GM19372 (cell line): ENCODE measurements at regions not wholly inside any gene's neighbourhood (a gene's known extent, or its start where the extent isn't known, plus 50 kb on each side); places are given as distances from the start of the nearest gene placed in this dataset.

Experiments used
- ATAC-seq: cut with Tn5 transposase; IDR thresholded peaks from one replicate; pipeline ENCODE4 v1.9.1; 2021; ENCODE audit warnings: mild to moderate bottlenecking, low read depth, moderate library complexity; ENCODE audit not compliant: unreplicated experiment

DNA sequence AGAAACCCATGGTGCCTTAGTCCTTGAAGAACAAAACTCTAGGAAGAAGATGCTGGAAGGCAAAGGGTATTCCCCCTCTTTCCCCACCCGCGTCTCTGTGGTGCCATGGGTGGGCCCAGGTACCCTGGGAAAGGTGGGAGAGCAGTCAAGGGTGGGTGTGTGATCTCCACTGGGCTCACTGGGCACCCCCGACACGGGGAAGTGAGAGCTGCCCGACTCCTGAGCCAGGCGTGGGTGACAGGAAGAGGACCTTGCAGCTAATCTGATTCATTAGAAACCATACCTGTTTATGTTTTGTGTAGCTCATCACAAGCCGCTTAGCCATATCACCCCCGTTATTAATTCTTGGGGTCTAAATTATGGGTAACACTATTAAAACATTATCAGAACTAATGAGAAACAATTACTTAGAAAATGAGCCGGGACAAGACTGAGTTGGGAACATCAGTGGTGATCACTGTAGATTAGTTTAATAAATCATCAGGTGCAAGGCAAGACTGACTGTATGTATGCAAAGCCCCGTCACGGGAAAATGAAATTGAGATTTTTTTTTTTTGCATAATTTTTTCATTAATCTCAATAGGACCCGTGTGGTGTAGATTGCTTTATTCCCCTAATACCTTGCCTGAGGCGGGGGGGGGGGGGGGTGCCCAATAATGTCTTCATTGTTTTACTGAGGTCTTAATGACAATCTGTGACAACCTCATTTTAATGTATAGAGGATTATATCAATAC lies 77.3 kb downstream of the ZIC5 start:
- no peak for ATAC-seq

DNA sequence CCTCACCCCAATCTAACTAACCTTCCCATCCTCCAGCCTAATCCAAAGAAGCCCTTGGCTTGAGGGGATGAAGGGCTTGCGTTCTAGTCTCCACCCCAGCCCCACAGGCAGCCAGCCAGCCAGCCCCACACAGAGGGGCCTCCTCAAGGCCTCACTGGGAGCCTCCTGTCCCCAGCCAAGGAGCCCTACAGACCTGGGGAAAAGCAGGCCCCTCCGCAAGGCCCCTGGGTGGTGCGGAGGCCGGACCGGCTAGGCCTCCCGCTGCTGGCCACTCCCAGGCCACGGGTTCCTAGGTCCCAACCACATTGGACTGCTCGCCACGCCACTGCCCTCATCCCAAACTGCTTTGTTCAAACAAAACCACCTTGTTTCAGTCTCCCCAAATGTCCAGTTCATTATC lies 78.0 kb downstream of the ZIC5 start:
- ATAC-seq, result no peak

DNA sequence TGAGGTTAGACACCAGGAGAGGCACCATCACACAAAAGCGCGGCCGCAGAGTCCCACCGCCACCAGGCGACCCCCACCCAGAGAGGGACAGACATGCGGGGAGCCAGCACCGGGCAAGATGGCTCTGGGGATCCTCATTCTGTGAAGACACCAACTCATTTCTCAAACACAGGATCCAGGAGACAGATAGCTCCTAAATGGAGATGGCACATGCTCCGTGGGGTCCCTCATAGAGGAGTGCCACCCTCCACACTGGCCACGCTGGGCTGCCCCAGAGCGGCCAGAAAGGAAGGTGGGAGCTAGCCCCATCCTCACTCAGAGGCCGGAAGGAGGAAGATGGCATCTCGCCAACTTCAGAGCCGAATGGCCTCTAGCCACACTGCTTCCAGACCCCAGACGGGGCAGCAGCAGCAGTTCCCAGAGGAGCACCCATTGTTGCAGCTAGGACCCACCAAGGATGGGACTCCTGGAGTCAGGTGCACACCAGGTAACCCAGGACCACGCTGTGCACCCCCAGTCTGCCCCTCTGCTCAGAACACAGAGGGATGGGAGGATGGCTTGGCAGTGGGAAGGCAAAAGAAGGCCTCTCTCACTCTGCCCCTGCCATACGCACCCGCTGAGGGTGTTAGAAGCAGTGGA lies 78.6 kb downstream of the ZIC5 start:
- no peak for ATAC-seq

DNA sequence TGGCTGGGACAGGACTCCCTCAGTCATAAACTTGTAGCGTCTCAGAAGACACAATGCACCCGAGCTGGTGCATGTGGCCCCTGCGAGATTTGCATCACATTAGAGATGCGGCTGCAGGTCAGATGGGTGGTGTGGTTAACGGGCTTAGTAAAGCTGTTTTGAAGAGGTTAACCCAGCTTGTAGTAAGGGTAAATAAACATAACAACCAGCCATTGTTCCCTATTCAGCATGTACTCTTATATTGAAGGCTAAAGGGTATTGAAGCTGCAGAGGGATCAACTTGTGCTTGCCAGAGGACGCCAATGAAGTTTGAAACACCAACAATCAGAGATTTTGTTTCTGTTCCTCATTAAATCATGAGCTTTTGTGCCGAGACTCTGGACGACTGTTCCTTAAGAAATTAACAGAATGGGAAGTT lies 79.4 kb downstream of the ZIC5 start:
- no peak for ATAC-seq

DNA sequence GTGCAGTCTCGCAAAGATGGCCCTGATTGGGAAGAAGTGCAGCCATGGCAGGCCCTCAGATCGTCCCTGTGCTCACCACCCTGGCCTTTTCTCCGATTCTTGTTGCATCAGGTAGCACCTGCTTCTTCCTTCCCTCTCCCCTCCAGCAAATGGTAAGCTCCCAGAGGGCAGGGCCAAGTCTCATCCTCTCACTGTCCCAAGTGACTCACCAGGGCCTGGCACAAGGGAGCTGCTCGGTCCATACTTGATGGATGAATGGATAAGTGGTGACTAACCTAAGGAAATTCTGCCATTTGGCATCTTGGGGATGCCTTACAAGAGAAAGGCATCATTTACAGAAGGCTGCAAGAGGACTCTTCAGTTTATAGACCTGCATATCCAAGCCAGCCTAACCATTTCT lies 84.9 kb downstream of the ZIC5 start:
- ATAC-seq, result no peak

DNA sequence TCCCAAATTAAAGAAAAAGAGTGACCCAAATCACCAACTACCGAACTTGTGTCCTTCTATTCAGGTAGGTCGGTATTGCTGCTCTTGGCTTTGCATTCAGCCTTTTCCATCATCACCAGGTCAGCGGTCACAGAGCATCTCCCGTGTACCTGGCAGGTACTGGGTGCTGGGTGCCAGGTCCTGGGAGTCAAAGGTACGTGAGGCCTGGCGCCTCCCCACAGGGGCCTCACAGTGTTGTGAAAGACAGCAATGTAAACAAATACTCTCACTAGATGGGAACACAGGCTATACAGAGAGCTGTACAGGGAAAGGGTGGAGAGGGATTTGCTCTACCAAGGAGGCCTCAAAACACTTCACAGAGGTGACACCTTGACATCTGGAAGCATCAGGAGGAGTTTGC lies 86.7 kb downstream of the ZIC5 start:
- ATAC-seq, result no peak

DNA sequence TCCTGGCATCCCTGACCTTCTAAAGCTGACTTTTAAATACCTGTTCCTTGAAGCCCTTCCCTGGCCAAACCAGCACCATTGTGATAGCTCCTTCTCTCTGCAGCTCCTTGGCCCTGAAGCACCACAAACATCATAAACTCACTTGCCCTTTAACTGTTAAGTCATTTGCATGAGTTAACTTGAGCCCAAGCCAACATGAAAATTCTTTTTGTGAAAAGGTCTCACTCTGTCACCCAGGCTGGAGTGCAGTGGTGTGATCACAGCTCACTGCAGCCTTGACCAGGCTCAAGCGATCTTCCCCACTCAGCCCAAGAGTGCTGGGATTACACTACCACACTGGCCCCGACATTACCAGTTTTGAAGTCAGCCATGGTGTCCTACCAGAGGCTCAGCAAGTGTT lies 87.8 kb downstream of the ZIC5 start:
- no peak for ATAC-seq

DNA sequence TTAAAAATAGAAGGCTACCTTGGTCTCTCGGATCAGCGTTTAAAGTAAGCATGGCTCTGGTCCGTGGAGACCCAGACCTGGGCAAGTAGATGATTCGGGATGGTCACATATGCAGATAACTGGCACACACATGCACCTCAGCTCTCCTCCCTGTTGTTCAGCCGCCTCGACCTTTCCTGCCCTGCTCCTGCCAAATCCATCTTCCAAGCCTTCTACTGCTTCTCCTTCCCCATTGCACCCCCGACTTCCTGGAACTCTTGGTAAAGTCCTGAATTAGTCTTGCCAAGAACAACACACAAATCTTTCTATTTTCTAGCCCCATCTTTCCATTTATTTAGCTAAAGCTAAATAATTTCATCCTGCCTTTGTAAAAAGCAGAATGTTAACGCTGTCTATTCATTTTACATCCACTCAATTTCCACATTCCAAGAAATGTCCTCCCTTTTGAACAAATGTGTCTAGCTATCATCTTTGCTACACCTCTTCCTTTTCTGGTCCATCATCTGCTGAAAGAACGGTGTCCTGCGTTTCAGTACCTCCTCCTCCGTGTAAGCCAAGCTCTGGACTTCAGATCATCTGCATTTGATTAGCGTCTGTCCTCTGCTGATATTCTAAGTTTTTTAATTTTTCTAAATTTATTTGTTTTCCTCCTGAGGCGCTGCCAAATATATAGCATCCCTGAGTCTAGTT lies 92.5 kb downstream of the ZIC5 start:
- no peak for ATAC-seq

DNA sequence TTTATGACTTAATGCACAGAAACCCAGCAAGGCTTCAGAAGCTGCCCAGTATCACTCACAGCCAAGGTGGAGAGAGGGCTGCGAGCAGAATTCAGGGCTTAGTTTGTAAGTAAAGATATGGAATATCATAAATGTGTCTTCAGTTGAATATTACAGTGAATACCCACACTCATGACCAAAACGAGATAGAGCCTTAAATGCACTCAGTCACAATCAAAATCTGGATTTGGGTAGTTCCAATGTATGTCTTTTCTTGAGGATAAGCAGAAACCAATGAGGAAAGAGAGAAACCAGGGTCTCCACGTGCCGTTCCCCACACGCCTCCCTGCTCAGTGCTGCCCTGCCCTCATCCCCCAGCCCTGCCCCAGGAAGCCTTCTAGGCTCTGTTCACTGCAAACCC lies 94.9 kb downstream of the ZIC5 start:
- ATAC-seq, result no peak

DNA sequence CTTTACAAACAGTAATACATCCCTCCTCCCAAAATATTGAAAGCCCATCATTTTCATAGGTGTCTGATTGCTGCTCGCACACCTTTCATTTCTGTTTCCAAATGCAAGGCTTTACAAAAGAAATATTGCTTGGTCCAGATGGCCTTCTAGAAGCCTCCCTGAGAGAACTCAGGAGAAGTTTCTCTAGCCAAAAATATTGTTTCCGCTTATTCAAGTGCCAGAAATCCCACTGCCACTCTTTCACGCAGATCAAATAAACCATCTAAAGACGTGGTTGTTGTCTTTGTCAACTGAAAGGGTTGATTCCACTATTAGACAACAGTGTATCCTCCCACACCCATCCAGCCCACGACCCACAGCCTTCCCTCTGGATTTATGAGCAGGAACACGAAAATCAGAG lies 96.2 kb downstream of the ZIC5 start:
- ATAC-seq, result no peak

DNA sequence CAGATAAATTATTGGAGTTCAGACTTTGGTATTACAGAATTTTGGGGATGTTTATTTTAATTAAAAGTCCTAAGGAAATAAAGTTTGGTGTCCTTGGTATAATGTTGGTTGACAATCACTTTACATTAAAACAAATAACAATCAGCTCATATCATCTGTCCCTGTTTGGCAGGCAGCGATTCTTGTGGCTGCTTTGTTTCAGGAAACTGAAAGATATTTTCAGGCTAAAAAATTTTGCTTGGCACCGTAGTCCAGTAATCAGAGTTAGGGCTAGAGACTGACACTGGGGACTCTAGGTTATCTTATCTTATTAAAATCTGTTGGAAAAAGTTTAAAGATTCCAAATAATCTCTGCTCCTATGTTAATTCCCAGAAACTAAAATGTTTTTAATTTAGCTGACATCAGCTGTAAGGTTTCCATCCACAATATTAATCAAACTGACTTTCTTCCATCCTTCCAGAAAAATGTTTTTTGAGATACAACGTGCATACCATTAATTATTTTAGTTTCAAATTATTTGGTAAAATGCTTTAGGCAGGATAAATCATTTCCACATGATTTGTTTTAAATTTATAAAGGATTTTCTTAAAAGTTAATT lies 97.6 kb downstream of the ZIC5 start:
- no peak for ATAC-seq

DNA sequence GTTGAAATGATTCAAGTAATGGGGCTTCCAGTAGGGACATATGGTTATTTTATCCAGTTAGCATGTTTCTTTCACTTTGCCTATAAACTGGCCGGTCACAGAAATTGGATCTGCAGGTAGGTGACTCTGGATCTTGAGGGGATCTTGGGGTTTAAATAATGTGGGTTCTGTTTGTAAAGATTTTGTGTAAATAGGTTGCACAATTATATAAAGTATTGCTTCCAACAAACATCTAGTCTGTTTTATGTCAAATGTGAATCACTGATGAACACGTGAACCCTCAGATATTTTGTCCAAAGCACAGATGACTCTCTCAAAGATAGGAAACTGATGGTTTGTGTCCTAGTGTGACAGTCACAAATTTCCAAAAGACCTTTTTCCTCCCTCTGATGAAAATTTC lies 98.4 kb downstream of the ZIC5 start:
- no peak for ATAC-seq

DNA sequence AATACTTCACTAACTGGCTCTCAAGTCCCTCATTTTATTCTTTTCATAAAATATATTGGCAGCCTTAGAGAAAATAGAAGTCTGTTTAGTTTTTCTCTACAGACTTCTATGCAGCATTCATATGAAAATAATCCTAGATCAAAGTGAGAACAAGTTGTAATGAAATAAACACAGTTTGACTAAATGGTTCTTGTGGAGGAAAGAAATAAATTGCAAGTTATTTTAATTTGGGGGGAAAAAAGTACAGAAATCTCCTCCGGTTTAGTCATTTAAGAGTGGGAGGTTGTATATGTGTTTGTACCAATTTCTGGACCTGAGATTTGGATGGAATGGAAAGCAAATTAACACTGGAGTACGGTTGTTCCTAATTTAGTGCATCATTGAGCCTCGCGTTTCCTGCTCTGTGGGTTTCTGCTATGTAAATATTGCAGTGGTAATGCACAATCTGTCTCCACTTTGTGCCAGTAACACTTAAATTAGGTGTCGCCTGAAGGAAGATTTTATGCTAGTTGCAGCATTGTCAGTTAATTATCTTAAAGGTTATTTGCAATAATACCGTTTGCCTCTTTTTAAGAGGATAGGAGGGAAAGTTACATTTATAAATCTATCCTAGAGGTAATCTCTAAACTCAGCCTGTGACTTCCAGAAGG lies 100.2 kb downstream of the ZIC5 start:
- ATAC-seq, result no peak

DNA sequence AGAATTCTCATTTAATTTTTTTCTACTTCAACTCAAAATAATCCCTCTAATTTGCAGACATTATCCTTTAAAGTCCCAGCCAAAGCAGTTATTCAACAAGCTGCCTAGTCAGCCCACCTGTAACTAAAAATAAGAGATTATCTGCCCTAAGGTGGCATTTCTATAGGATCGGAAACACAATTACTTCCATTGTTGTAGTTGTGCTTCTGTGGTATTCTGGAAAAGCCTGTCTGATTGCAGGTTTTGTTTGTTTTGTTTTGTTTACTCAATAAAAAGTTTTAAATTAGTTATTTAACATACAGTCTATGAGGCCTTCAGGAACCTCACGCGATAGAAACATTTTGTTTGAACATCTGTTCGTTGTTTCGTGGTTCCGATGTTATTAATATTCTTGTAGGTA lies 101.0 kb downstream of the ZIC5 start:
- no peak for ATAC-seq

DNA sequence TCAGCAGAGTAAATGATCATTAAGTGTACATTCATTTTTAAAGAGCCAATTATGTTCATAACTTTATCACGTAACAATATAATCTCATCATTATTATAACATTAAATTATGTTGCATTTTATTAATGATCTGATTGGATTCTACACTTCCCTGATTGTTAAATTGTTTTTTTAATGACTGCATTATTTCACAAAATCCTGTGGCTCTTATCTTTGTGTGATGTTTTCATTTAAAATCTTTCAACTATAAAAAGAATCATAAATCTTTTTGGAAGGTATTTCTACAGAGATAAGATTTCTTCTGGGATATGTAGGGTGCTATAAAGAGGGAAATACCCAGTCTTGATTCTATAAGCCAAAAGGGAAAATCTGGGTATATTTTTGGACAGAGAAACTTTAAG lies 101.7 kb downstream of the ZIC5 start:
- ATAC-seq, result no peak

DNA sequence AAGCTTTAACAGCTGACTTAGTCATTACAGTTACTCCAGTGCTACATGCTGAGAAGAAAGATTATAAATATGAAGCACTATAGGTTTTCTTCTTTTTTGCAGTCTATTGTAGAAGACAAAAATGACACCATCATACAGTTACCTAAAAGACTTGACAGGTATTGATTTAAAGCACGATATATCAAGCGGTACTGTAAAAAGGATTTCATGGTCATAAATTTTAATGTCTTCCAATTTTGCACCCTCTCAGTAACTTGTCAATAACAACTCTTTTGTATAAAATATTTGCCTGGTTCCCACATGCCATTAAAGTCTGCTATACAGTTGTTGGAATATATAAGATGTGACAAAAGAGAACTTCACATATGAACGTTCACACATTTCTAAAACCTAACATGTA lies 102.8 kb downstream of the ZIC5 start:
- no peak for ATAC-seq

DNA sequence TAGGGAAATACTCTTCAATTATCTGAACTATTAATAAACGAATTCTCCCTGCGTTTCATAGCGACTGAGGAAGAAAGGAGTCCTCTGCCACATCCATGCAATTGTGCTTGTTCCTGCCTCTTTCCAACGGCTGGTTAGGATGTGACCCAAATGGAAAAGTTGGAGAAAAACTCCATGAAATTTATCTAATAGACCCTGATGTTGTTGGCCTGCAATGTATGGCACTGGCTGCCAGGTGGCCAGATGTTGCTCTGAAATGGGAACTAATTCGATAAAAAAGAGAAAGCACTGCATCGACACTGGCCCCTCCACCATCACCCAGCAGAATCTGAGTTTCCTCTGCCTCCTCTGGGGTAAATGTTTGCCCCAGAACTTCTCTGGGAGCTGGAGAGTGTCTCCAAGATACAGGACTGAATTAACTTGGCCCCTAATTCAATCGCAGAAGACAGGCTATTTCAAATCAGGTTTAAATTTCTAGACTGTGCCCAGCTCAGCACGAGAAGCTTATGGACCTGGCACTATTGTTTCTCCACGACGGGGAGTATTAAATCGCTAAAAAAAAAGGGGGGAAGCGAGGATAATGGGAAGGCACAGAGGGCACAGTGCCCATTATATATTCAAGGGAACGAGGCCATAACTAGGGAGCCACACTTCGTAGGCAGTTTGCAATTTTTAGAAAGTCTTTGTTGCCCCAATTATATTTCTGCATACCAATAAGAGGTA lies 103.9 kb downstream of the ZIC5 start:
- no peak for ATAC-seq

DNA sequence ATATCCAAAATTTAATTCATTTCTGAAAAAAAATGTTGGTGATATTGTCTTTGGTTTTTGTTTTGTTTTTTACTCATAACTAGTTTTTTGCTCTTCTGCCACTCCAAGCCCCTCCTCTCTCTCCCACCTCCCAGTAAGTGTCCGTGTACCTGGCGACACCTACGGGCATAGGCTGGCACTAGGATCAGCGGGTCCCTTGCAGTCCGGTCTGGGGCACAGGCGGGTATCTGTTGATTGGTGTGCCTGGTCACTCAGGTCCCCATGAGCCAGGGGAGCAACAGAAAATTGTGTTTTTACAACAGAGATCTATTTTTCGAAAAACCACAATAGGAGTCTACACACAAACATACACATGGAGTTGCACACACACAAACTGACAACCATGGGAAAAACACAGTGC lies 104.8 kb downstream of the ZIC5 start:
- no peak for ATAC-seq

DNA sequence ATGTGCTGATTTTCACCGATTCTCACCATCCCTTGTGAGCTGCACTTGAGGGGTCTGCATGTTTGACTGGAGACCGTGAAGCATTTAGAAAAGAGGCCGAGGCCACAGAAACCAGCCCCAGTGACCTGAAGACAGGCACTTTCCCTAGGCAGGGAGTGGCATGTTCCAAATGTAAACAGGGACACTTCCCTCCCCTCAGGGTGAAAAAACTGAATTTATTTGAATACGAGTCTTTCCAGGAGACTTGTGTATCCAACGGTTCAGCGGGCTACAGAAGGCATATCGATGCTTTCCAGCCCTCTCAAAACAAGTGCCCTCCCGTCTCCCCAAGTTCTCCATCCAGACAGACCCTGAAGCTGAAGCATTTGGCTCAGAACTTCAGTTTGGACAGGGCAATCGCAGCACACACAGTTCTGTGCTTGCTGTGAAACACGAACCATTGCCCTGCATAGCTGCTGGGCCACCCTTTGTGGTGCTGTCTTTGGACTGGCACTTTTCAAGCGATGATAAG lies 106.1 kb downstream of the ZIC5 start:
- ATAC-seq, result no peak

DNA sequence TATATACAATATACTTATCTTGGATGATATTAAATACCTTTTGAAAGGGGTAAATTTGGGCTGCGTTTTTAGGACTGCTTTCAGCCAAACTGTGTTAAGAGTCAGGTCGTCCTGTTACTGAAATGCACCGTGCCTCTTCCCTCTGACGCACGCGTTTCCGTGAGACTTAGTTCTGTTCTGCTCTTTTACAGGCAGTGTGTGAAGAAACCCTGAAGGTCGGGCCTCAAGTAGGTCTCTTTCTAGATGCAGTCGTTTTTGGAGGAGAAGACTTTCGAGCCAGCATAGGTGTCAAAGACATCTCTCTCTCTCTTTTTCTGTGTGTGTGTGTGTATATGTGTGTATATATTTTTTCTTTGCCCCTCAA lies 107.0 kb downstream of the ZIC5 start:
- no peak for ATAC-seq
